ENCODE measurements at regions not wholly inside any gene's neighbourhood (a gene's known extent, or its start where the extent isn't known, plus 50 kb on each side); places are given as distances from the start of the nearest gene placed in this dataset.
"Not testable (repeated sequence)": the region's sequence is repeated elsewhere in the genome, so short reads cannot be mapped to it uniquely, and the experiment has no call there.

DNA sequence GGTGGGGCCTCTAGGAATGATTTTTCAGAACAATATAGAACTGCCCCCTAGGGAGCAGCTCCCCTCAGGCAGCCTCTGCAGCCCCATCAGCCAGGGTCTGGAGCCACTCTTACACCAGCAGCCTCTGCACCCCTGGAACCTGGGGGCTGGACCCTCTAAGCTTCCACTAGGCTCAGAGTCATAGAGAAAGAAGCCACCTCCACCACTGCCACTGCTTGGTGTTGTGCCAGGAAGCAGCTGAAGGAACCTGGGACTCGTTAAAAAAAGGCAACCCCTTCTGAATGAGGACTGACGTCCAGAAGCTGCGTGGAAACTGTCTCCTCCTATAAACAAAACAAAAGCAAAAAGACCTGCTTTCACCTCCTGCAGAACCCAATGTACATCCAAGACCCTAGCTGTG, 98.1 kb upstream of the HS6ST1 start:
- DNase-seq = no peak

DNA sequence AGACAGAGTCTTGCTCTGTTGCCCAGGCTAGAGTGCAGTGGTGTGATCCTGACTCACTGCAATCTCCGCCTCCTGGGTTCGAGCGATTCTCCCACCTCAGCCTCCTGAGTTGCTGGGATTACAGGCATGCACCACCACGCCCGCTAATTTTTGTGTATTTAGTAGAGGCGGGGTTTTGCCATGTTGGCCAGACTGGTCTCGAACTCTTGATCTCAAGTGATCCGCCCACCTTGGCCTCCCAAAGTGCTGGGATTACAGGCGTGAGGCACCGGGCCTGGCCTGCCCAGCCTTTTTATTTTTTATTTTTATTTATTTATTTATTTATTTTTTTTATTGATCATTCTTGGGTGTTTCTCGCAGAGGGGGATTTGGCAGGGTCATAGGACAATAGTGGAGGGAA, 98.6 kb upstream of the HS6ST1 start:
- not testable (repeated sequence) for DNase-seq

DNA sequence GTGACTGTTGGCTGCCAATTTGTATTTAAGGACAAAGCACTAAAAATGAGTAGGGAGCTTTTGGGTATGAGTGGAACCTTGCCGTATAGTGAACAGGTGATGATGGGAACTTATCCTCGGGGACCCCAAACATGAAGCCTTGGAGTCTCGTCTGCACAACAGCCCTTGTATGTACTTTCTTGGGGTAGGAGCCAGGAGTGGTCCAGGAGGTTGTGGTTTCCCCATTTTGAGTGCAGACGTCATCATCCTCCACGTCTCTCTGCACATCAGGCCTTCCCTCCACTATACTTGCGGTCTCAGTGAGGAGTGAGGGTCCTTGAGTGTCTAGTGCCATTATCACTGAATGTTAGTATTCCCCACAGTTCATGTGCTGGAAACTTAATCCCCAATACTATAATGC, 101.5 kb upstream of the HS6ST1 start:
- no peak for DNase-seq

DNA sequence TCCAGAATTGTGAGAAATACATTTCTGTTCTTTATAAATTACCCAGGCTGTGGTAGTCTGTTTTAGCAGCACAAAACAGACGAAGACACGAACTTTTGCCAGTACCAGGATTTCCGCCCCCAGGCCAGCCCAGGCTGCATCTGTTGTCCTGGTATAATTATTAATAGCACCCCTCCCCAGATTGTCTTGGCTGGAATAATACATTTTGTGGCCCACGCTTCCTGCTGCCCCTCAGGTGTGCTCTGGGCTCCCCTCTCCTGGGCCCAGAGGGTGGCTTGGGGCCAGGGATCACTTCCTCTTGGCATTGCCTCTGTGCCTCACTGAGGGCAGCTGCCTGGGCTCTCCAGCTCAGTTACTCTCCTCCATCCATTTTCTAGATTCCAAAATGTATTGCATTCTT, 102.1 kb upstream of the HS6ST1 start:
- DNase-seq = no peak

DNA sequence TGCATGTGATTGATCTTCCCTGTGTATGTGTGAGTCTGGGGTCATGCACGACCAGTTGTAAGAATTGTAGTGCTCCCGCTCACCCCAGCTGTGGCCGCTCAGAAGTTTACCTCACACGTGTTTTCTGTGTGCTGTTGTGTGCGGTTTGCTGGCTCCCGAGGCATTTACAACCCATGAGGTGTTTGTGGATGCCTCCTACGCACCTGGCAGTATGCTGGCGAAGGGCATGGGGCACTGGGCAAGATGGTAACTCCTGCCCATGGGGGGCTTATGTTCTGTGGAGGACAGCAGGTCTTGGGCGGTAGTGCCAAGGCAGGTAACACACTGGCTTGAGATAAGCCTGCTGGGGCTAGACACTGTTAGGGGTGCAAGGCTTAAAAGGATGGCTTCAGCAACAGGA, 102.6 kb upstream of the HS6ST1 start:
- no peak for DNase-seq

DNA sequence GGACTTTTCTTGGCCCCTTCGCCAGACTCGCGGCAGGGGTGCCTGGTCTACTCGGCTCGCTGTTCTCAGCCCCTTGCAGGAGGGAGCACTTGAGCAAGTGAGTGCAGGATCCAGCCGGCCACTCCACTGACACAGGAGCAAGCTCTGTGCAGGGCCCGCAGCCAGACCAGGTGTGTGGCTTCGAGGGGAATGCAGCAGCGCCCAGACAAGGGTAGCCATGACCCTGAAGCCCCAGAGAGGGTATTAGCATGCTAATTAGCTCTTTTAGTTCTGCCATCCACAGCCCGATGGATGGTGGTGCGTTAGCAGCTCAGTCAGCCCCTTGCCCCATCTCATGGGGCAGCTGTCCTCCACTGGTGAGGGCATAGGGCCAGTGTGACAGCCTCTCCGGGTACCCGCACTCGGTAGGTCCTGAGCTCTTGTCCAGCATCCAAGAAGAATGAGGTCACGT, 103.2 kb upstream of the HS6ST1 start:
- no peak for DNase-seq

DNA sequence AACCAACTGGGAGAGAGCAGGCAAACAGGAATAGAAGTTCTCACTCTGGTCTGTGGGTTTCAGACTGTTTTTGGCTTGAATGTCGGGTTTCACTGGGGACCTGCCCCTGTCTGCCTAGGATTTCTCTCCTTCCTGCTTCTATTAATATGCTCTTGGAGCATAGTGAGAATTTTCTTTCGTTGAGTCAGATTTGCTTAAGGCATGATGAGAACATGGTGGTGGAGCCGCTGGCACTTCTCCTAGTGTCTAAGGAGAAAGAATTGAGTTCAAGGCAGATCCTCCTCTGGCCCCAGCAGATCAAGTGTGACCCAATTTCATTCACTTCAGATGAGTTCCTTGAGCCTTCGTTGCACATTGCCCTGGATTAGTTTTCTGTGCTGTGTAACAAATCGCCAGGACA, 103.9 kb upstream of the HS6ST1 start:
- DNase-seq = no peak

DNA sequence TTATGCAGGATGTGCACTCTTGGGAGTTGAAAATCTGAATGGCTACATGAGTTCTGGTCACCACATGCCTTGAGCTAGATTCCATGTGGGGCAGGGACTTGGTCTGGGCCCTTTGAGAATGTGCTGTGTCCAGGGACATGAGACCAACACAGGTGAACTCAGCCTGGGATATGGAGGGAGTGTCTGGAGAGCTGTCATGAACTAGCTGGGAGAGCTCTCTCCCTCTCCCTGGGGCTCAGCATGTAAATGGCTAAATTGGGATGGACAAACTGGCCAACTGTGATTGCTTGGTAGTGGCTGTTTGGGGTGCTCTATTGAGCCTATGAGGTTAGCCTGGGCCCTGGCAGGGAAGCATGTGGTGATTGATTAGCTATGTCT, 105.1 kb upstream of the HS6ST1 start:
- DNase-seq = no peak

DNA sequence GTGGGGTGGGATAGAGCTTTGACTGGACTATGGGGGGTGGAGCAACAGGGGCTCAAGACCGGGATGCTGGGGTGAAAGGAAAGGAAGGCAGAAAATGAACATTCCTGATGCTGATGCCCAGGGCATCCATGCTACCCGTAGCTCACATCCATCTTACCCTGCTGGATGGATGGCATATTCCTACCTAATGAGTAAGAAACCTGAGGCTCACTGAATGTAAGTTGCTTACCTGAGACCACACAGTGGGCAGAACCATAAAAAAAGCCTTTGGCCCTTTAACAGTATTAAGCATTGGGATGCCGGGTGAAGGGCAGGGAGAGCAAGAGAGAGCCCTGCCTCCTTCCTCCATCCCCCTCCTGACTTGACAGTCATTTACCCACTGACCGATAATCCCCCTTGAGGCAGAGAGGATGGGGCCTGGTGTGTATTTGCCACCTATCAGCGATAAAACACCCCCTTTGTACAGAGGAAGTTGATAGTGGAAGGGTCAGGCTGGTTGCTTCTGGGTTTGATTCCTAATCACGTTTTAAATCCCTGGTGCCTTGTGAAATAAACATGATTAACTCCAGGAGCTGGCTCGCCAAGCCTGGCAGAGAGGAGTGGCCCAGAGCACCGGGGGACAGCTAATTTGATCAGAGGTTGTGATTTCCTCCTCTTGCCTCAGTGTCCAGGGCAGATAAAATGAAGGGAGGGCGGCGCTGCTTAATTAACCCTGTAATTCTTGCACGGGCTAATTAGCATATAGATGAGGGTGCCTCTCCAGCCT, 105.9 kb upstream of the HS6ST1 start:
- DNase-seq = no peak

DNA sequence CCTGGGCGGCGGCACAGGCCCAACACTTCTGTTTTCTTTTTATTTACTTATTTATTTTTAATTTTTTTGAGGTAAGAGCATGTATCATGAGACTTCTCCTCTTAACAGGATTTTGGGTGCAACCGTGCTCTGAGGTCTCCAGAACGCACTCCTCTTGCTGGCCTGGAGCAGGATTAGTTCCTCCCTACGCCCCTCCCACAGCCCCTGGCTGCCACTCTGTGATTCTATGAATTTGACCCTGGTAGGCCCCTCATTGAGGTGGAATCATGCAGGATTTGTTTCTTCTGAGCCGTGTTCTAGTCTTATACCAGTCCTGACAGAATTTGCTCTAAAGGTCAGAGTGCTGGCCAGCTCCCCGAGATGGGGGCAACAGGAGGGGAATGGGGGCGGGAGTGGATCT, 106.5 kb upstream of the HS6ST1 start:
- DNase-seq = no peak

DNA sequence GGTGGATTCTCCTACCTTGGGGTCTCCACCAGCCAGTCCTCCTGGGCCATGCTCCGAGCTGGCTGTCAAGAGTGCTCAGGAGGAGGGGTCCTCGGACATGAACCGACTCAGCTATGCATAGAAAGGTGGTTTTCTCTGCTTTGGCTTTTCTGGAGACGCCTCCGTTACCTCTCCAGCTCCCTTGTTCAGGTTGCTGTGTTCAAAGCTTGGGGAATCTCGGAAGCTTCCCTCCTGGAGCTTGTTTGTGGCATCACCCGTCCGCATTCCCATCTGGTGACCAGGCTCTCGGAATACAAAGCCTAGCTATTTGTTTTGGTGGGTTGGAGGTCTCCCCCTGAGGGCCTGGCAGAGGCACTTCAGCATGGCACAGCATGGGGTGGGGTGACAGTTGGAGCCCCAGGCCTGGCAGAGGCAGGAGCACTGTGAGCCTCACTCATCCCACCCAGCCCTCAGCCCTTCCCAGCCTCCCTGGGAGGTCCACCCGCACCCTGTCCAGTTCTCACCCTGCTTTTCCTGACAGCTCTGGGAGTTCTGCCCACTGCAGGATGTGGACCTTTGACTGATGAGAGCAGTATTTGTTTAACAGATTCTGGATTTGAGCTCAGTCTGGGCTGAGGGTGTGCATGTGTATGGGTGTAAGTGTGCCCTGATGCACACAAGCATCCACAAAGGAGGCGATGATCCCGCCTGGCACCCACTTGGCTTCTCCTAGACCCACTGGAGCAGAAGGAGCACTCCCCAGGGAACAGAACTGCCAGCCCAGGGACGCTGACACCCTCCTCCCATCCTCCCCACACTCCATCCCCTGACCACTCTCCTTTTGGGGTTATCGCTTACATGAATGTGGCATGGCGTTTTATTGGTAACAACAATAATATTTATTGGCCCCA, 107.3 kb upstream of the HS6ST1 start:
- no peak for DNase-seq

DNA sequence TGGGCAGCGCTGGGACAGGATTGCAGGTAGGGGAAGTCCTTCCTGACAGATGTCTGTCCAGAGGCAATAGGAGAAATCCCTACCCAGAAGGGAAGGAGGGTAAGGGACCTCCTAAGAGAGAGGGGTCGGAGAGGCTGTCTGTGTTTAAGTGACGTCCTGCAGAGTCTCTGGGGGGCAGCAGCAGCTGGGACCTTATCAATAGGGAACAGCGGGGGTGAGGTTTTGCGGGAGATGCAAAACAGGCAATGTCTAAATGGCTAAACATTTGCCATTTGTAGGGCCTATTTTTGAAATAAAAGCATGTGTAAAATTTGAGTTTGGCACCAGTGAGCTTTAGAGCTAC, 108.7 kb upstream of the HS6ST1 start:
- DNase-seq = no peak

DNA sequence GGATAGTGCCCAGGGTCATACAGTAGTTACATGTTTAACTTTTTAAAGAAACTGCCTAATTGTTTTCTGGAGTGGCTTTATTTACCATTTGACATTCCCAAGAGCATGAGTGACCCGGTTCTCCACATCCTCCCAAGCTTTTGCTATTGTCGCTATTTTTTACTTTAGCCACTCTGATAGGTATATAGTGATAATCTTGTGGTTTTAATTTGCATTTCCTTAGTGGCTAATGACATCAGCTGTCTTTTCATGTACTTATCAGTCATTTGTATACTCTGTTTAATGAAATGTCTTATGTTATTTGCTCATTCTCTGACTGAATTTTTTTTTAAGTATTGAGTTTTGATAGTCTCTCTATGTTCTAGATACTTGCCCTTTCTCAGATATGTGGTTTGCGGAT, 109.7 kb upstream of the HS6ST1 start:
- DNase-seq = no peak

DNA sequence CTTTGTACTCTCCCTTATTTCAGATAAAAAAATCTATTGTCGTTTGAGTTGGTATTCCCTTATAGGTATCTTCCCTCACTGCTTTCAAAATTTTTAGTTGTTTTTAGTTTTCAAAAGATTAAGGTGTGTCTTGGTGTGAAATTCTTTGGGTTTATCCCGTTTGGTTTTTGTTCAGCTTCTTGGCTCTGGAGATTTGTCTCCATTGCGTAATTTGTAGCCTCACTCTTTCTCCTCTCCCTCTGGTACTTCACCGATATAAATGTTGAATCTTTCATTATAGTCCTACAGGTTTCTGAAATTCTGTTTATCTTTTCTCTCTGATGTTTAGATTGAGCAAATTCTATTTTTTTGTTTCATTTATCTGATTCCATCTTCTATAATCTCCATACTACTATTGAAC, 113.8 kb upstream of the HS6ST1 start:
- no peak for DNase-seq

DNA sequence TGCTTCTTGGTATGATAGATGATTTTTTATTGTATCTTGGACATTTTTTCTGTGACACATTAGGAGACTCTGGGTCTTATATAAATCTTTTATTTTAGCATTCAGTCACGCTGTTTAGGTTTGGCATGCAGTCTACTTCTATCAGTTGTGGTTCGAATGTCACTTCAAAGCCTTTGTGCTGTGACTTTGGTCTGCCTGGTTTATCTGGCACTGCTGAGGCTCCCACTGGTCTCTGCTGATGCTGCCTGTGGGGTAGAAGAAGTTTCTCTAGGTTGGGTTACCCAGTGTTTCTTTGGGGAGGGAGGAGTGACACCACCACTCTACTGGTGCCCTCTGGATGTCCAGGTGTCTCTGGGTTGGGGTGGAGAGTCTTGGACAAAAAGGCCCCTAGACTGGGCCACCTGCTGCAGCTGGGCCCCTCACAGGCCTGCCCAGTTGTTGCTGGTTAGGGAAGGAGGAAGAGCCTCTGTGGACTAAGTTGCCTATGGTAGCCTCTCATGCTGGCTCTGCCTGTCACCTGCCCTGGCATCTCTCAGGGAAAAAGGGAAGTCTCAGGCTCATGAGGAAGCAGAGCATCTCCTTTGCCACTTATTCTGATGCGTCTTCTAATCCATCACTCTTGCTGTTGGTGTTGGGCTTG, 115.4 kb upstream of the HS6ST1 start:
- DNase-seq = no peak

DNA sequence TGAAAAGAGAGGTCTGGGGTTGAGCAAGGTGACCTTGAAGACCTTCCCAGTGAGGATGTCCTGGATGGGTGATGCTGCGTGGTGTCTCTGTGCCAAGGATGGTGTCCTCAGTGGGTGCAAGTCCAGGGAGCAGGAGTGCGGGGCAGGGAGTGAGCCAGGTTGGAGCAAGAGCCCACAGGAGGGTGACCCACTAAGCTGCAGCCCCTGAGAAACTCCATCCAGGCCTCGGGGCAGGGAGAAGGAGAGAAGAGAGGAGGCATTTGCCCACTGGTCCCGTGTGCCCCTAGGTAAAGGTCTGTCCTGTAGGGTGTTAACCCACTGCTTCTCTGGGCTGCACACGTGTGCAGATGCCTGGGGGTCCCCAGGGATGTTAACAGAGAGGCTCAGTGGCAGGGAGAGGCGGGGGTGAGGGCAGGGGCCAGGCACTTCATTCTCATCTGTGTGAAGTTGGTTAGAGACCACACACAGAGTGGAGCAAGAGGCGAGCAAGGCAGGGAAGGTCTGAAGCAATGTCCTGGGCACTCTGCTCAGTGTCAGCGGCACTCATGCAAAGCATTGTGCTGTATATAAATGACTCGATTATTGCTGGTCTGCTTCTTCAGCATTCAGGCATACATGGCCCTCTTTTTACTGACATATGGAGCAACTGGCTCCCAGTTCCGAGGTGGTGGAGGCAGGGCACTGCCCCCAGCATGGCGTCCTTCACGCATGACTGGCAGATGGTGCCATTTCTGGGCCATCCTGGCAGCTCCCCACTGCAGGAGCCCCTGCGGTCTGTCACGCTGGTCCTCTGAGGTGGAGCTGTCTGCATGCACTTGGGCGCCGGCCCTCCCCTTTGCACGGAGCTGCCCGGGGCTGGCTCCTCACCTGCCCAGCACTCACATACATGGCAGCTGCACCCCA, 117.2 kb upstream of the HS6ST1 start:
- DNase-seq = no peak

DNA sequence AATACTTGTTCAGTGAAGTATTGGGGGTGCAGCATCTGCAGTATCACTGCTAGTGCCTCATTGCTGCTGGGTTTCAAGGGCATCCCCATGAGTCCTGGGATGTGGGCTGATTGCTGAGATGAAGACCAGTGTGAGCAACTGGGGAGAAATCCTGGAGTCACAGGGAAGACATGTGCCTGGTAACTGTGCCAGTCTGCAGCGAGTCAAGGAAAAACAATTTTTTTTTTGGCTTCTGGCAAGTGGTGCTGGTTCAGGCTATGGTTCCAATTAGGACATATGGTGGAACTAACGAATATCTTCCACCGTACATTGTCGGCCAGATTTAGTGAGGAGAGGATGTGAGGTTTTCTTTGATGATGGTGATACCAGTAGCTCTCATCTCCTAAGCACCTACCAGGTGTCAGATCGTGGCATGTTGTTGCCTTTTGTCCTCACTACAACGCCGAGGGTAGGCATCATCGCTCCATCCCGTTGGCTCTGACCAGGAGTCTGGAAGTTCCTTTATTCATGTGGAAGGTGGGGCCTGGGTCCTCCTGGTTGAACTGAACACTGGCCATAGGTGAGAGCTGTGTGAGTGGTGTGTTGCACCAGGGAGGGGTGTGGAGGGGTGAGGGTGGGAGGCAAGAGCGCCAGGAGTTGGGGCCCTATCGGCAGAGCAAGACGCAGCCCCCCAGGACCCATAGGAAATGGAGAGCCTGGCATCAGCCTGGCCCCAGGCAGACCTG, 118.0 kb upstream of the HS6ST1 start:
- DNase-seq = no peak

DNA sequence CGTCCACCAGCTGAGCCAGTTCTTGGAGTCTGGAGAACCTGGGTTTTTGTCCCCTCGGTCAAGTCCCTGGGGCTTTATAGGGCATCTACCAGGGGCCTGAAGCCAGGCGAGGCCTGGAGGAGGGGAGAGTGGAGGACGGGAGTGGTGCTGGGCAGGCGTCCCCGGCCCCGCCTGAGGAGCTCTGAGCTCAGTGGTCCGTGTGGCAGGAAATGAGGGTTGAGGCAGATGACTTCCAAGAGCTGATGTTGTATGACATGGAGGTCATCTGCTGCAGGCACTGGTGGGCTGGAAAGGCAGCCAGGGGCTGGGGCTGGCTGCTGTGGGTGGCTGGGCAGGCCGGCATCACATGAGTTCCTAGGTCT, 118.5 kb upstream of the HS6ST1 start:
- no peak for DNase-seq

DNA sequence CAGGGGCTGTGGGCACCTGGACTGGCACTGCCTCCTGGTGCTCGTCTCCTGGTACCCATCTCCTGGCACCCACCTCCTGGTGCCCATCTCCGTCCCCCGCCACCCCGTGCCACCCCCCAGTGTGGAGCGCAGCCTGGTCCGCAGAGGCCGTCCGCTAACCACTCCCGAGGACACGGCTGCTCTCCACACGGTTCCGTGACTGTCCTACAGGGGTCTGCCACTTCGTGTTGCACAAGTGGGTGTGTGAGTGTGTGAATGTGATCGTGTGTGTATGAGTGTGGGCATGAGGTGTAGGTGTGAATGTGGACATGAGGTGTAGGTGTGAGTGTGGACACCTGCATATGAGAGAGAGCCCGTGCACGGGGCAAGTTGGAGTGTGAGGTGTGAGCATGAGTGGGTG, 119.4 kb upstream of the HS6ST1 start:
- no peak for DNase-seq

DNA sequence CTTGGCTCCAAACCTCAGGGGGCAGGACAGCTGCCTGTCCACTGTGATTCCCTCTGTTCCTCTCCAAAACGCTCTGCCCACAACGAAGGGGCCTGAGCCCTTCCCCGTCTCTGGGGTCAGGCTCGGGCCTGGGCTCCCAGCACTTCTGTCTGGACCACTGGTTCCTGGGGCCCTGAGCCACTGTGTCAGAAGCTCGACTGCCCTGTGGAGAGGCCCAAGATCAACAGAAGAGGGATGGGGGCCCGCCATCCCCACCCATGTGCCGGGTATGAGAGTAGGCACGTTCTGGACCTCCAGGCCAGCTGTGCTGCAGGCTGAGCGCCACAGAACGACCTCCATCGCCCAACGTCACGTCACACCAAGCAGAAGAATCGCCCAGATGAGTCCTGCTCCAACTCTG, 119.9 kb upstream of the HS6ST1 start:
- DNase-seq = no peak

DNA sequence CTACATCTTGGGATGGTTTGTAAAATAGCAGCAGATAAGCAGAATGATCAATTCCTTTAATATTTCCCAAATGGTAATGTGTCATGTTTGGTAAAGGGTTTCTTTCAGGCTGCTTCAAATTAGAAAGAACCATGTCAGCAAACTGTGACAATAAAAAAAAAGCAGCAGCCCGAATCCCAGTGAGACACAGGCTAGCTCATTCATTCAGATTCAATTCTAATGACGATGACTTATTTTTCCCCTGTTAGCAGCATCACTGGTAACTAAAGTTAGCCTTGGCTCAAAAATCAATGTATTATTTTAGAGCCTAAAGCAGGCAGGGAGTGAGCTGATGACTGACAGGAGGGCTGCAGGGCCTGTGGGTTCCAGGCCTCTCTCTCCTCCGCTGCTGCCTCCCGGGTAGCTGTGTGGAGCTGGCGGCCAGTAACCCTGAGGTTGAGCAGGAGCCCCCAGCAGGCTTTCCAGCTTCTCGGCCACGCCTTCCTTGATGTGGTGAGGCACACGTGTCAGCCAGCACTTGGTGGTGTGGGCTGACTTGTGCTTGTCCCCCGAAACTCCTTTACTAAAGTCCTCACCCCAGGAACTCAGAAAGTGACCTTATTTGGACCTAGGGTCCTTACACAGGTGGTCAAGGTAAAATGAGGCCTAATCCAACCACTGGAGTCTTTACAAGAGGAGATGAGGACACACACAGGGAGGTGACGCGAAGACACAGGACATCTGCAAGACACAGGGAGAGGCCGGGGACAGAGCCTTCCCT, 120.5 kb upstream of the HS6ST1 start:
- no peak for DNase-seq

Measured in AML-193 (cell line).